Neural crest cell (in vitro differentiated cells): ENCODE measurements at regions not wholly inside any gene's neighbourhood (a gene's known extent, or its start where the extent isn't known, plus 50 kb on each side); places are given as distances from the start of the nearest gene placed in this dataset.
"Not testable (repeated sequence)": the region's sequence is repeated elsewhere in the genome, so short reads cannot be mapped to it uniquely, and the experiment has no call there.

ENCODE experiments used
- DNase-seq: peaks from one replicate; pipeline ENCODE4 v3.0.0; 2021; ENCODE audit warnings: low read depth, mixed read lengths, low spot score
- H3K27ac Mint-ChIP-seq: one replicate; pipeline ENCODE4 v1.8.0; 2021; ENCODE audit warnings: mild to moderate bottlenecking, mixed read lengths; ENCODE audit not compliant: unreplicated experiment
- H3K27me3 Mint-ChIP-seq: 2 replicates; pipeline ENCODE4 v1.8.0; 2021; ENCODE audit warnings: low read depth, mild to moderate bottlenecking, mixed read lengths
- H3K36me3 Mint-ChIP-seq: 2 replicates; pipeline ENCODE4 v1.8.0; 2021; ENCODE audit warnings: low read depth, mild to moderate bottlenecking, mixed read lengths
- H3K4me1 Mint-ChIP-seq: 2 replicates; pipeline ENCODE4 v1.8.0; 2021; ENCODE audit warnings: mixed read lengths
- H3K4me3 Mint-ChIP-seq: one replicate; pipeline ENCODE4 v1.8.0; 2021; ENCODE audit warnings: mild to moderate bottlenecking, mixed read lengths
- H3K9me3 Mint-ChIP-seq: 2 replicates; pipeline ENCODE4 v1.8.0; 2021; ENCODE audit warnings: mixed read lengths
- CTCF ChIP-seq: fragments of 200-600 bp; sonication (generic); conservative IDR thresholded peaks from 2 replicates; pipeline ENCODE4 v1.5.0; 2021; ENCODE audit warnings: antibody characterized with exemption, mild to moderate bottlenecking

GRCh38 chr2:84238907-84239306 is 220.2 kb downstream of the SUCLG1 start:
- TF ChIP-seq CTCF, result no peak
- H3K27me3 Mint-ChIP-seq, result no peaks in the 10 kb centered on the region
- no peak overlapping the region for H3K4me3 Mint-ChIP-seq
- no peak overlapping the region for H3K27ac Mint-ChIP-seq
- H3K4me1 Mint-ChIP-seq, result no peaks in the 10 kb centered on the region
- H3K9me3 Mint-ChIP-seq, result no peaks in the 10 kb centered on the region
- H3K36me3 Mint-ChIP-seq, result no peaks in the 10 kb centered on the region
- DNase-seq, result no peak

DNA sequence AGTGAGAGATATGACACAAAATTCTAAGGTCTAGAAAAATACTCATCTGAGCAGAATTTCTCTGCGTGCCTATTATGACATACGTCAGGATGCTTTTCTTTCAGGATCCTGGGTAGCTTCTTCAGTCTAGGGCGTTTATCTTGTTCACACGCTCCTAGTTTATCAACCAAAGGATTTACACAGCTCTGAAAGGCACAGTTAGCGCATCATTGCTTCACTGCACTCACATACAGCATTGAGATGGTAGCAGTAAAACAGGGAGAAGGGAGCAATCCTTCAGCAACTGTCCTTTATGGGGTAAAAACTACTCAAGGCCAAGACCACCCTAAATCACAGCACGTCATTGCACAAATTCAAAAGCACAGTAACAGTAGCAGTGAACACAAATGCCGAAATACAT is 222.8 kb downstream of the SUCLG1 start:
- DNase-seq, result no peak
- H3K4me1 Mint-ChIP-seq, result no peaks in the 10 kb centered on the region
- TF ChIP-seq CTCF, result no peak
- no peaks in the 10 kb centered on the region for H3K9me3 Mint-ChIP-seq
- no peak overlapping the region for H3K4me3 Mint-ChIP-seq
- no peaks in the 10 kb centered on the region for H3K36me3 Mint-ChIP-seq
- no peak overlapping the region for H3K27ac Mint-ChIP-seq
- H3K27me3 Mint-ChIP-seq, result peaks cover 2% of the 10 kb centered on the region

DNA sequence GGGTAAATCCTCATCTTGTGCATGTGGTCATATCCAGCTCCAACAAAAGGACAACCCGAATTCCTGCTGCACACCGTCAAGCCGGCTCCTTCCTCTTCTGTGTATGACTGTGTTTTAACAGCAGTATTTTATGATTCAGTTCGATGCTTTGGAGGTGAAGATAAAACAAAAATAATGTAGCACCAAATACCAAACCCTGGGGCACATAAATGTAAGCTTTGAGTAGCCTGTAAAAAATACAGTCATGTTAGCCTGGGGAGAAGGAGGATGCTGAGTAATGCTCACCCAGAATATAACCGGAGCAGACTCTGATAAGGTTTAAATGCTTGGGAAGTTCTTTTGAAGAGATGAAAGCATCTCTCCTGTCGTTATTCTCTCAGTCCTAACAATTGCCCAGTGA is 225.0 kb downstream of the SUCLG1 start:
- Mint-ChIP-seq H3K27ac (no peak overlapping the region), H3K9me3 (no peaks in the 10 kb centered on the region), H3K36me3 (no peaks in the 10 kb centered on the region), H3K4me3 (no peak overlapping the region), H3K27me3 (peaks cover 2% of the 10 kb centered on the region), H3K4me1 (no peaks in the 10 kb centered on the region)
- no peak for TF ChIP-seq CTCF
- DNase-seq, result no peak

DNA sequence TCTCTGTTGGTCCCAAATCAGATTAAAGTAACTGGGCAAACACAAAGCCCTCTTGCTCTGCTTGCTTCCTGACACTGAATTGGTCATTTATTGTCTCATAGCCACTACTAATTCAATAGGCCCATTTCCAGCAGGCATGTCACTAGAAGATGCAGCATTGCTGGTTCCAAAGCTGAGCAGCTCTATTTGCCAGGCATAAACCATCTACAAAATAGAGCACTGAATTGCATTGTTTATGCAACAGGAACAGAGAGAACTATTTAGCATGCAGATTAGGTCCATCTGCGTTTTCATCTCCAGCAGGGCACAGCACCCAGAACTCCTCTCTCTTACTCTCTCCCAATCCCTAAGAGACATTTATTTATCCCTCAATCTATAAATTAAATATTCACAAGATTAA is 227.6 kb downstream of the SUCLG1 start:
- no peaks in the 10 kb centered on the region for H3K9me3 Mint-ChIP-seq
- DNase-seq, result no peak
- TF ChIP-seq CTCF, result no peak
- no peak overlapping the region for H3K27ac Mint-ChIP-seq
- no peaks in the 10 kb centered on the region for H3K36me3 Mint-ChIP-seq
- H3K27me3 Mint-ChIP-seq, result peaks cover 2% of the 10 kb centered on the region
- H3K4me1 Mint-ChIP-seq, result no peaks in the 10 kb centered on the region
- H3K4me3 Mint-ChIP-seq, result no peak overlapping the region

DNA sequence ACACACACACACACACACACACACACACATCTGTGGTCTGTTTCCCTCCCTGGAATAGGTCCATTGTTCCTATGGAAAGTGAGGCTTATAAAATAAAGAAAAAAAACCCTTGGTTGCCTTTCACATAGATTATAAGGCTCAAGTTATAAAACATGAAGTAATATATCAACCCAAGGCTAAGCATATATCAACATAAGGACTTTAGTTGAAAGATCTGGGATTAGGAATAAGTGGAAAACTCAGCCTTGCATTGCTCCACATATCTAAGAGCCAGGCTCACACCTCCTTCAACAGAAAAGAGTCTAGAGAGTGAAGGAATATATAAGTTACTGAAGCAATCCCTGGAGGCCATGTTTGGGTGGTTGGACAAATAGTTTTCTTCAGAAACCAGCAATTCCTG is 235.0 kb downstream of the SUCLG1 start:
- no peaks in the 10 kb centered on the region for H3K27me3 Mint-ChIP-seq
- H3K9me3 Mint-ChIP-seq, result no peaks in the 10 kb centered on the region
- H3K4me3 Mint-ChIP-seq, result no peak overlapping the region
- no peak for TF ChIP-seq CTCF
- H3K4me1 Mint-ChIP-seq, result peaks cover 5% of the 10 kb centered on the region
- H3K36me3 Mint-ChIP-seq, result no peaks in the 10 kb centered on the region
- DNase-seq, result no peak
- H3K27ac Mint-ChIP-seq, result no peak overlapping the region

DNA sequence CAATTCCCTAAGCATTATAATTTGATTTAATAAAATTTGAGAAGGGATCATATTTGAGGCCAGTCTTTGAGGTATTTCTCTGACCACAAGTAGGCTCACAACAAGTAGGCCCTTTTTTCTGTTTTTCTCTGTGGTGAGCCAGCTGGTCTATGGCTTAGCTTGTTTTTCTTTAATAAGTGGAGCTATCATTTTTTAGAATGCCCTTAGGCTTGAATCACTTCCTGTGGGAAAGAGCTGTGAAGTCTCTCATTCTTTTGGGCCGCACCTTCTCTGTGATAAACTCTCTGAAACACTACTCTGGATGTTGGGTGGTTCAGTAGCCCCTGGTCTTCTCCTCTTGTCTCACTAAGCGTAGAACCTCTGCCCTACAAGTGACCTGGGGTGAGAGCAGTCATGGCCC is 235.9 kb downstream of the SUCLG1 start:
- H3K36me3 Mint-ChIP-seq, result no peaks in the 10 kb centered on the region
- H3K9me3 Mint-ChIP-seq, result no peaks in the 10 kb centered on the region
- TF ChIP-seq CTCF, result no peak
- no peak overlapping the region for H3K27ac Mint-ChIP-seq
- no peaks in the 10 kb centered on the region for H3K27me3 Mint-ChIP-seq
- H3K4me3 Mint-ChIP-seq, result no peak overlapping the region
- DNase-seq, result no peak
- peaks cover 5% of the 10 kb centered on the region for H3K4me1 Mint-ChIP-seq

DNA sequence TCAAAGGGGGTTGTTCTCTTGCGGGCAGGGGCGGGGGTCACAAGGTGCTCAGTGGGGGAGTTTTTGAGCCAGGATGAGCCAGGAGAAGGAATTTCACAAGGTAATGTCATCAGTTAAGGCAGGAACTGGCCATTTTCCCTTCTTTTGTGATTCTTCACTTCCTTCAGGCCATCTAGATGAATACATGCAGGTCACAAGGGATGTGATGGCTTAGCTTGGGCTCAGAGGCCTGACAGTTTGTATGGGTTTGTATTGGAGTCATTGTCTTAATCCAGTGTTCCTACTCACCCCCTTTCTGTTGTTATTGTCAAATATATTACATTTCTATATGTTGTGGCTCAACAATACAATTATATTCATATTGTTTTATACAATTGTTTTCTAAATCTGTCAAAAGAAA is 238.0 kb downstream of the SUCLG1 start:
- H3K27me3 Mint-ChIP-seq, DNase-seq, H3K4me3 Mint-ChIP-seq, H3K27ac Mint-ChIP-seq, H3K36me3 Mint-ChIP-seq, H3K4me1 Mint-ChIP-seq, H3K9me3 Mint-ChIP-seq: not testable (repeated sequence)
